GM21447 (cell line): ENCODE measurements at regions not wholly inside any gene's neighbourhood (a gene's known extent, or its start where the extent isn't known, plus 50 kb on each side); places are given as distances from the start of the nearest gene placed in this dataset.
"Not testable (repeated sequence)": the region's sequence is repeated elsewhere in the genome, so short reads cannot be mapped to it uniquely, and the experiment has no call there.

ENCODE experiments used
- ATAC-seq: cut with Tn5 transposase; IDR thresholded peaks from one replicate; pipeline ENCODE4 v1.9.1; 2021; ENCODE audit not compliant: unreplicated experiment

DNA sequence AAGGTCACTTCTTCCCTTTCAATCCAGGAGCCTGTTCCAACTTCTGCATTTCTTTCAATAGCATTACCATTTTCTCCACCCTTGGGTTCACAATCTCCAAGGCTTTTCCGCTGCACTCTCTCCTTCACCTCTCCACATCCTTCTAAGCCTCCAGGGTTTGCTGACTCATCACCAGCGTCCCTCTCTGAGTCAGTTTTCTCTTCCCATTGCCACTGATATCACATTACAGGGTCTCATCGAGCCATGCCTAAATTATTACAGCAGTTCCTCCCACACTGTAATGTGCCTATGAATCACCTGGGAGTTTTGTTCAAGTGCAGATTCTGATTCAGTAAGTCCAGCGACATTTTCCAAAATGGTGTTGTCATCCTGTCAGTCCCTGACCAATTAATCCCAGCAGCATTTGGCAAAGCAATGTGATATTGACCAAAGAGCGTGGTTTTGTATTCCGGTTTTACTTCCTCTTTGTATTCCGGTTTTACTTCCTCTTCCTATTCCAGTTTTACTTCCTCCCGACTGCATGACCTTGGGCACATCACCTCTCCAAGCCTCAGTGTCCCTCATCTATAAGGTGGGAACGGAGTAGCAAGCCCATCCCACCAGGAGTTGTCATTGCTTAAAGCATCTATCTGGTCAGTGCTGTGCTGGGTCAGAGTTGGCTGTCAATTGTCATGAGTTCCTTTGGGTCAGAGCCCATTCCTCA is 208.3 kb upstream of the NBPF12 start:
- not testable (repeated sequence) for ATAC-seq

DNA sequence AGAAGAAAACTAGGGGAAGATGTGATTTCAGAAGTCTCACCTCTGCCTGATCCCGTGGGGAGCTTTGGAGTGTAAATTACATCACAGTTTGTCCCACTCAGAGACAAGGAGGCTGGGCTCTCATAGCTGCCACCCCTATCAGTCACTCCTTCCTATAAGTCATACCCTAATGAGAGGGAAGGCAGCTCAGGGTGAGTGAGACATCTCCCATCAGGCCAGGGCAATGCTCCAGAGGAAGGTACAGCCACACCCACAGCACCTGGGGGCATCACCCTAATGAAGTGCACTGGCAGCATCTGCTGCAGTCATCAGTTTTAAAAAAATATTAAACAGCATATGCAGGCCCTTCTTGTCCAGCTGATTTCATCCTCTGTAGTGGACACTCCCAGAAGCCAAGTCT is 223.1 kb upstream of the NBPF12 start:
- not testable (repeated sequence) for ATAC-seq

DNA sequence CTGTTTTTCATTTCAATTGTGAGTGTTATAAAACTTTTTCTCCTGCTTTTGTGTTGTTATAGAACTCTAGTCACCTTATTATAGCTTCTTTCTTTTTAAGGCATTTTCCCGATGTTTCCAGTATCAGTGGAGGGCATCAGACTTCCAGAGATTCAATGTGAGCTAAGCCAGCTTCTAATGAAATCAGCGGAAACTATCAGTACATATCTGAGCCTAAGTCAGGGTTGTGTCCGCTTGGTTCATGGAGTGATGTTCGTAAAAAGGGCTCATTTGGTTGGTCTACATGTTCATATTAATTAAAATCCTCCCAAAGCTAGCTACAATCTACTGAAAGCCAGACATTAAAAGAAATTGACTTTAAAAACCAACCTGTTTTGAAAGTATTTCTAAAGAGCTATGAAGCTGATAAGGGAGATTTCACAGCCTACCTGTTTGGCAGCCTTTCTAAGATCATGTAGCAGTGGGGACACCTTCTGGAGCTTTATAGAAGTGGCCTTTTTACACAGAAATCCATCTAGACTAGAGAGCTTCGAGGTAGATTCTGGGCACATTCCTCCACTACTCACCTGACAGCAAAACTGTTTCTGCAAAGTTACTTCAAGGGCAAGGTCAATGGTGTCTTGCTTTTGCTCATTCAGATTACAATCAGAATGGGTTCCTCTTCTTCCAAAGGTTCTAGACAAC is 227.1 kb upstream of the NBPF12 start:
- not testable (repeated sequence) for ATAC-seq

DNA sequence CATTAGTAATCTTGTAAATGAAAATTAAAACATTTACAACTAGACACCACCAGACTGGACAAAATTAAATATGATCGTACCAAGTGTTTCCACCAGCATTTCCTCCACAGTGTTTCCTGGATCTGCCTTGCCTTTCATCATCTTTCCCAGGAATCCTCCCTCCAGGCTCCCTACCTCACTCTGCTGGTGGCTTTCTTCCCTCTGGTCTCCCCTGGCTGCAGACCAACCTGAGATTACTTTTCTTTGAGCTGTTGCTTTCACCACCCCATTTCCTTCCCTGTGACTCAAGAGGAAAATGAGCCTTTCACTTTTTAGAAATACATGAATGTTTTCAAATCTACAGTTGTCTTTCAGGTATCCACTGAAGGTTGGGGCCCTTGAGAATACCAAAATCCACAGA is 228.8 kb upstream of the NBPF12 start:
- not testable (repeated sequence) for ATAC-seq

DNA sequence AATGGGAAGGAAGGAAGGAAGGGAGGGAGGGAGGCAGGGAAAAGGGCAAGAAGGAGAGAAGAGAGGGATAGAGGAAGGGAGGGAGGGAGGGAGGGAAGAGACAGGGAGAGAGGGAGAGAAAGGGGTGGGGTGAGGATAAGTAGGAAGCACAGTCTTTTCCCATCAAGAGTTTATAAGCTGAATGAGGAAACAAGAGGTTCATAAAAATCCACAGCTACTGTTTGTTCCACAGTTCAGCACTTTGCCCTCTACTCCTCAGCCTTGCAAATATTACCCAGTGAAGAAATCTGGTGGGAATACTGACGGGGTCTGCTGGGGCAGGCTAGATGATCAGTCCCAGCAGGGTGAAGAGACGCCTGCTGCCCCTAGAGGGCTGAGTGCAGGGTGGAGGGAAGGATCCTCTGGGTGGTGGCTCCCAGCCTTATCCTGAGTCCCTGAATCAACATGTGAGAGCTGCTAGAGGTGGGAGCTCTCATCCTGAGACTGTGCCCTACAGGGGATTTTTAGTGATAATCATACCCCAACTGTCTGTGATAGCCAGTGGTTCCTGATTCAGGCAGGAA is 233.9 kb upstream of the NBPF12 start:
- not testable (repeated sequence) for ATAC-seq

DNA sequence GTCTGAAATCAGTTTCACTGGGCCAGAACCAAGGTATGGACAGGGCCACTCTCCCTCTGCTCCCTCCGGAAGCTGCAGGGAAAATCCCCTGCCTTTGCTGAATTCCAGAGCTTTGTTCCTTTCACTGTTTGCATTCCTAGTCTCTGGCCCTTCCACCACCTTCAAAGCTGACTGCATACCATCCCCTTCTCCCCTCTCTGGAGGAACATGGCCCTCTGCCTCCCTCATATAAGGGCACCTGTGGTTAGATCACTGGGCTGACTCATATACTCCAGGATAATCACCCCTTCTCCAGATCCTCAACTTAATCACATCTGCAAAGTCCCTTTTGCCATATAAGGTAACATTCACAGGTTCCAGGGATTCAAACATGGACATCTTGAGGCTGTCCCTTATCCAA is 236.8 kb upstream of the NBPF12 start:
- not testable (repeated sequence) for ATAC-seq

DNA sequence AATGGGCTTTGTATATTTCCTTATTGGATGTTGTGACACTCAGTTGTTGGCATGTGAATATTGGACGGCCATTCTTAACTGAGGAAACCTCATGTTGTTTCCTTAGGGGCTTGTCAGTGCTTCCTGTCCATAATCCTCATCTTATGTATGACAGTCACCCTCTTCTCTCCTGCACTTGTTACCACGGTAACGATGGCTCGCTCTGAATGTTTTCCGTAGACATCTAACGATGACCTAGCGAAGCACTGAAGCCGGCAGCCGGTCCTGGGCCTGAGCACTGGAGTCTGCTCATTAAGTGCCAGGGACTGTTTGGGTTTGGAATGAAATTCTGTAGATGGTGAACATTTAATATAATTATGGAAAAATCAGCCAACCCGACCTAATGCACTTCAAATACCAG is 242.7 kb upstream of the NBPF12 start:
- ATAC-seq = not testable (repeated sequence)

DNA sequence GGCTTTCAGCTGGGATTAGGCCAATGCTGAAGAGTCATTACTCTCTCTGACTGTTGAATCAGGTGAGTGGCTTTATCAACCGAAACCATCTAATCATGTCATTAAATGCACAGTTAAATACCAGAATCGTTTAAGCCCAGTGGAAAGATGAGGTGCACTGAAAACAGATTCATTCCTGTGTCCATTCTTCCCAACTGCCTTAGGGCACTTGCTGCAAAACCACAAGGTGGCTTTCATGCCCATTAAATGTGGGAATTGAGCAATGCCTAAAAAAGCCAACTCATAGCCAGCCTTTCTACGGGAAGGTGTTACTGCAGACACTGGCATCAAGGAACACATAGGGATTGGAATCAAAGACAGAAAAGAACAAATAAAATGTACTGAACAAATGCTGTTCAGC is 246.3 kb upstream of the NBPF12 start:
- ATAC-seq = not testable (repeated sequence)

DNA sequence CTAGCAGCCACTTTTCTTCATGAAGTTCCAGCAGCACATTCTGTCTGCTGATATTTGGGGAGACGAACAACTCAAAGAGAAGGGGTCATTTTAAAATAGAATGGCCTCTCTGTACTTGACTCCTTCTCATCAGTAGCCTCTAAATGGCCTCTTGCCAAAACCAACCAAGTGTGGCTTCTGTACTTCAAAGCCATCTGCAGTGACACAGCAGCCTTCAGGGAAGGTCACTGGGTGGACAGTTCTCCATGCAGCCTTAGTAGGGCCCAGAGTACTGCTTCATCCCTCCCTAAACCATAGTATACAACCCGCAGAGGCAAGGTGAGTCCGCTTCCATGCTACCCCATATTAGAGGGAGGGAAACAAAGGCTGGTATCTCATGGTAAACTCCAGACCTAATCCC is 249.2 kb upstream of the NBPF12 start:
- ATAC-seq = not testable (repeated sequence)

DNA sequence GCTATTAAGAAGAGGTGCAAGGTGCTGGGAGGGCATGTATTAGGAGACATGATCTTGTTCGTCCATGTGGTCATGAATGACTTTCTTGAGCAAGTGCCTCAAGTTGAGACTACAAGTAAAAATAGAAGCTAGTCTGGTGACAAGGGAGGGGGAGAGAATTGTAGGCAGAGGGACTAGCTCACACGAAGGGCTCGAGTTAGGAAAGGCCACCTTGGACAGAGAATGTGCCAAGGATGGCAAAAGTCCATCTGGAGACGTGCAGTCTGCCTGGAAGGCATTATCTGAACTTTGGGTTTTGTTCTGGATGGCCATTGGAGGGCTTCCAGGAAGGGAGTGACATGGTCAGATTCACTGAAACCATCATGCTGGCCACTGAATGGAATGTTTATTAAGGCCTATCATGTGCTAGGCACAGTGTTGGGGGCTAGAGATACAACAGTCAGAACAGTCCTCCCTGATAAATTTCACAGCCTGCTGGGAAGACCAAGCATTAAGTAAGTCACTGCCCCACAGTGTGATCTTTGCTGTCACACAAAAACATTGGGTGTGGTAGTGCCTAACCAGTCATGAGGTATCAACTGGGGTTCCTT is 251.3 kb upstream of the NBPF12 start:
- not testable (repeated sequence) for ATAC-seq

DNA sequence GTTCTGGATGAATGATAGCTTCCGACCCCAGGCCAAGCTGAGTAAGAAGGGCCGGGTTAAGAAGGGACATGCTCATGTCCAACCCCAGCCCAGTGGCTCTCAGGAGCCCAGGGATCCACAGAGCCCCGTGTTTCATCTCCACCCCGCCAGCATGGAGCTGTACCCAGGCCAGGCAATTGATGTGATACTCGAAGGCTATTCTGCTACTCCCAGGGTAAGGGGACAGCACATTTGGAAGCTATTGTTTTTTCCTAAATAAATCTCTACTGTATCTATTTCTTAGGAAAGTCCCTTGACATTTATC is 255.0 kb upstream of the NBPF12 start:
- not testable (repeated sequence) for ATAC-seq

DNA sequence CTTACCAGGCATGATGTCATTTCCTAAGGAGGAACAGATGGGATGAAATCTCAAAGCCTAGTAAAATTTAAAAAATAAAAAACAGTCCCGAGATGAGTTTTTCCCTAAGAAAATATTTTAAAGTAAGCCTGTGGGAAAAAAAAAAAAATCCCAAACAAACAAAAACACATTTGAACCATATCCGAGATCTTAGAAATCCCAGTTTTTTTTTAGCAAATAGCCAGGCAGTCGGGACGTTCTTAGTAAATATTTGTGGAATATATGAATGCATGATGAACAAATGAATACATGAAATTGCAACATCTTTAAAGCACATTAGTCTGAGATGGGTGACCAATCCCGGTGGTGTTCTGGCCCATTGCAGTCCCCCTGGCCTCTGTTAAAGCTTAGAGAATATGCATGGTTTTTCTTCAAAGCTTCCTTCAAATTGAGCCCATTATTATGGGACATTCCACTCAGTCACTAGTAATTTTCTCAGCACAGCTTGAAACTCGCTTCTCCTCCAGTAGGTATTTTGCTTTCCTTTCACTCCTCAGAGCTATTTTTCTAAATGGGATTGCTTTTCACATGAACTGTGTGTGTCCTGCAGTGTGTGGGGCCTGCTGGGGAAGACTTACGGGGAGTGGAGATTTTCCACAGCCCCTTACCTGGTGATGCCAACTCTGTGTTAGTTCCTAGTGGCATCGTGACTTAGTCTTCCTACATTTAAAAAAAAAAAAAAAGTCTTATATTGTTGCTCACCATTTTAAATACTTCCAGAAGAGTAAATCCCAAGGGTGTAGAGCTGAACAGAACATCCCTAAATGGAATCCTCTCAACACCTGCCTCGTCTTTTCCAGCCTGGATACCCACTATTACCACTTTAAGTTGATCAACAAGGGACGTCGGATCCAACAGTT is 255.6 kb upstream of the NBPF12 start:
- not testable (repeated sequence) for ATAC-seq

DNA sequence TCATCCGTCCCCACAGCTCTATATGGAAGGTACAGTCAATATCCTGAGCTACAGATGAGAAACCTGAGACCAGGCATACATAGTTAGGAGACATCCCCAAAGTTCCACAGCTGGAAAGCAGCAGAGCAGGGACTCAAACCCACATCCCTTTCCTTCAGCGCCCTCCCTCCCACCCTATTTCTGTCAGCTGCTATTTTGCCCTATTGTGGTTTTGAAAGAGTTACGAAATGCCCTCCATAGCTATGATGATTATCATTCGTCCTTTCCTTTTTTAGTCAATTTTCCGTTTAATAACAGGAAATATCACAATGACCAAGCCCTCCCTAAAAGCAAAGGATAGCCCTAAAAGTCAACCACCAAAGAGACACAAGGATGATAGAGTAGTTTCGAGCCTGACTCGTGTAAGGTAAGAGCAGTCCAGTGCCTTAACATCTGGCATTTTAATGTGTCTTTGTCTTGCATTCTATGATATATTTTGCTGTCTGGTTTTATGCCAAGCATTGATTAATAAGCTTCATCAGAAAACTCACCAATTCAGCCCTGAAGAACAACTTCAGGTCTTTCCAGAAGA is 264.3 kb upstream of the NBPF12 start:
- not testable (repeated sequence) for ATAC-seq

DNA sequence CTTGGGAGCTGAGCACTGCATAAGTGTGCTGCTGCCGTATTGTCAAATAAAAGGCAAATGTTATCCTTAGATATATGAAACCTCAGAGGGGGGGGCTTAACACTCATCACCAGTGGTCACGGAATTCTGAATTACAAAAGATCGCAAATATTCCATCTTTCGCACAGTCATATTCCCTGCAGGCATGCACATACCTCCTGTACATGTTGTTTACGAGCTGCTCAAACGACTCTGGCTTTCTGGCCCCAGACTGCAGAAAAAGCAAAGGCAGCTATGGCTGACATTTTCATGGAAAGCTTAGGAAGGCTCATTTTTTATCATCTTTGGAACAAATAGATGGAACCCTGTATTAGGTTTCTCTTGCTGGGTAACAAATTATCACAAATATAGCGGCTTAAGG is 265.5 kb upstream of the NBPF12 start:
- not testable (repeated sequence) for ATAC-seq

DNA sequence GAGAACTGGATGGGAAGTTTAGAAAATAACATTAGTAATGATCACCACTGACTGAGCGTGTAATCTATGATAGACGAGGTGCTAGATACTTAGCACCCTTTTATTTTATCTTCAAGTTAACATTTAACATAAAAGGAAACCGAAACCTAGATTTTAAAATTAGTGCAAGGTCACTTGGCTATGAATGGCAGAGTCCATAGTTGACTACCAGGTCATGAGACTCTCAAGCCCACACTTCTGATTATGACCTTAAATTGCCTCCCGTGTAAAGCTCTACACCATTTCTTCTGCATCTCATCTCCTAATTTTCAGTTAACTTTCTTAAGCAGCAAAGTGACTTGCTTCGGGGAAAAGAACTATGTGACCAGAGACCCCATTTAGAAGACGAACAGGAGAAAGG is 266.5 kb upstream of the NBPF12 start:
- ATAC-seq = not testable (repeated sequence)

DNA sequence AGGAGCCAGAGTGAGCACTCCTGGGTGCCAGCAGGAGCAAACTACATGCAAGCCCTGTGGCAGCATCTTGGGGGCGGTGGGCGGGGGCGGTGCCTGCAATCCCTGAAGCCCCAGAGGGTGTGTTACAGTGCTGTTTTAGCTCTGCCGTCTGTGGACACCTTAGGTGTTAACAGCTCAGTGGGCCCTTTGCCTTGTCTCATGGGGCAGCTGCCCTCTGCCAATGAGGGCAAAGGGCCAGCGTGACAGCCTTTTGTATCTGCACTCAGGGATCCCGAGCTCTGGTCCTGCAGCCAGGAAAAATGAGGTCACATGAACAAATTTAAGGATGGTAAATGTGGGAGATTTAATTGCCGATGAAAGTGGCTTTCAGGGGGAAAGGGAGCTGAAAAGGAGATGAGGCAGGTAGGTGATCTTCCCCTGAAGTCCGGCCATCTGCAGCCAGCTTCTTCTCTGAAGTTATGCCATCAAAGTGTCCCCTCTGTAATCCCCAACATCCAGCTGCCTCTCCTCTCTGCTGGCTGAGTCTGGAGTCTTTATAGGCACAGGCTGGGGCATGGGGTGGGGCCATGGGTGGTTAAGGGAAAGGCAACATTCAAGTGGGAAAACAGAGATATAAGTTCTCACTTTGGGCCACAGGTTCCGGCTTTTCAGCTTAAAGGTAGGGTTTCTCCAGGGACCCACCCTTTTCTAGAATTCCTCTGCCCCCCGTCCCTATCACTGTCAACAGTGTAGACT is 267.1 kb upstream of the NBPF12 start:
- ATAC-seq = not testable (repeated sequence)

DNA sequence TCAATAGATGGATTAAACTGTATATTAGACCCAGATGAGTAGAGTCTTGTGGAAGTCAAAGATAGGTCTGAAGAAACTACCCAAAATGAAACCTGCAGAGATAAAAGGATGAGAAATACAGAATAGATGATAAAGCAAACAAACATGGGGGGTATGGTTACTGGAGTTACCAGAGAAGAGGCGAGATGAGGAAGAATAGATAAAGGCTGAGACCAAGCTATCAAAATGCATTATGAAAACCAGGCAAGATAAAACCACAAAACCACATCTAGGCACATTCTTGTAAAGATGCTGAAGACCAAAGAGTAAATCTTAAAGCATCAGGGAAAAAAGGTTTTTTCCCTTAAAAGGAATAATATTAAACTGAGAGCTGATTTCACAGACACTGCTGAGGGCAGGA is 271.8 kb upstream of the NBPF12 start:
- ATAC-seq = not testable (repeated sequence)

DNA sequence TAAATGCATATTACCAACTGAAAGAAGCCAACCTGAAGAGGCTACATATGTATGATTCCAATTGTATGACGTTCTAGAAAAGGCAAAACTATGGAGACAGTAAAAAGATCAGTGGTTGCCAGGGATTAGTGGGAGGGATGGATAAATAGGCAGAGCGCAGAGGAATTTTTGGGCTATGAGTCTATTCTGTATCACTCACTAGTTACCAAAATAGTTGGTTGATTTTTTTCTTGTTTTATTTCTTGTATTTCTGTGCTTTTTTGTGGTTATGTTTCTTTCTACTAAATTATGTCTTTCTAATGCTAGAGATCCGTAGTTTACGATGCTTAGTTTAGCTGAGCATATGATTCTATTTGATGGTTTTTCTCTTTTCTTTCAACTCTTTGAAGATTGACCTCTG is 277.9 kb upstream of the NBPF12 start:
- ATAC-seq = not testable (repeated sequence)

DNA sequence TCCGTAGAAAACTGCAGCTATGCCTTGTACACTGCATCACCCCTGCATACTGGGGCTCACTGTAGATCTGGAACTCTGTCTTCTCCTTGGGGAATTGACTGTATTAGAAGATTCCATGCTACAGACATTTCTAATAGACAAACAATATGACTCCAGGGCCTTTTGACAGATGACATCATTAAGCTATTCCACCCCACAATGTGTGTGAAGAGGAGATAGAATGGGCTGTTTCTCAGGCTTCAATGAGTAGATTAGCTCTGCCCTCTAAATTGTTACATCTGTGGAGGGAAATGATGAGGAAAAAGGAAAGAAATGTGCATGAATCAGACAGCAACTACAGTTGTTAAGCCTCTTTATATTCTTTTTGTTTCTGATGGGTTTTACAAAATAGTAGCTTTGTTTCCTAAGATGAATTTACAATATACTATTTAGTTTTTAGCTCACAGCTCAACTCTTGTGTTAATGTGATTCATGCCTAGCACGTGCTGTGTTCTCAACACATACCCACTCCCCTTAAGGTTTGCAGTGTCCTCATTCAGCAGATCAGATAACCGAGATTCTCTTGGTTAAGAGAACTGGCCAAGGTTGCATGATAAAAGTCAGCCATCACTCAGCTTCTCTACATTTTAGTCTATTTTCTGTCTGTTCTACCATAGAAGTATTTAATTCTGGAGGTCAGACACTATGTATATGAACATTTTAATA is 281.6 kb upstream of the NBPF12 start:
- ATAC-seq = not testable (repeated sequence)
